HepG2 (cell line): ENCODE measurements at regions not wholly inside any gene's neighbourhood (a gene's known extent, or its start where the extent isn't known, plus 50 kb on each side); places are given as distances from the start of the nearest gene placed in this dataset.

Source experiments
- CAMTA2 ChIP-seq: sonication (generic); formaldehyde crosslinking; IDR thresholded peaks from 2 replicates; pipeline ENCODE4 v1.4.0; 2020; ENCODE audit warnings: mild to moderate bottlenecking, missing genetic modification reagents, borderline replicate concordance
- CEBPB ChIP-seq: IDR thresholded peaks from 2 replicates; pipeline ENCODE4 v1.6.1; 2011; ENCODE audit warnings: low read depth, low read length, improper control_type of control experiment, borderline replicate concordance
- ESRRA ChIP-seq: sonication (generic); formaldehyde crosslinking; IDR thresholded peaks from 2 replicates; pipeline ENCODE4 v1.5.1; 2020; ENCODE audit warnings: mild to moderate bottlenecking, low read depth, missing genetic modification reagents
- FOXP1 ChIP-seq, 2 experiments: fragments of 450-650 bp in 1 of 2; IDR thresholded peaks; 2 replicates each; pipeline ENCODE4 v1.6.1; 2017 to 2018; ENCODE audit warnings: antibody characterized with exemption in 1 of 2
- HNF1B ChIP-seq: sonication (generic); formaldehyde crosslinking; IDR thresholded peaks from 2 replicates; pipeline ENCODE4 v1.5.1; 2020; ENCODE audit warnings: mild to moderate bottlenecking, moderate library complexity, missing genetic modification reagents
- MAX ChIP-seq: IDR thresholded peaks from 2 replicates; pipeline ENCODE4 v1.6.1; 2012; ENCODE audit warnings: inconsistent platforms
- SMYD3 ChIP-seq: sonication (generic); formaldehyde crosslinking; IDR thresholded peaks from 2 replicates; pipeline ENCODE4 v1.8.1; 2023; ENCODE audit warnings: mild to moderate bottlenecking, missing genetic modification reagents
- YY1 ChIP-seq: IDR thresholded peaks from 2 replicates; pipeline ENCODE4 v1.6.1; 2011; ENCODE audit warnings: low read length, low read depth, moderate library complexity, mild to moderate bottlenecking; ENCODE audit not compliant: insufficient read depth, insufficient replicate concordance
- ZBTB38 ChIP-seq: sonication (generic); formaldehyde crosslinking; IDR thresholded peaks from 2 replicates; pipeline ENCODE4 v1.5.1; 2020; ENCODE audit warnings: mild to moderate bottlenecking, missing genetic modification reagents
- ZFP82 ChIP-seq: sonication (generic); formaldehyde crosslinking; IDR thresholded peaks from 2 replicates; pipeline ENCODE4 v1.5.1; 2020; ENCODE audit warnings: mild to moderate bottlenecking, missing genetic modification reagents, borderline replicate concordance
- ZNF549 ChIP-seq: sonication (generic); formaldehyde crosslinking; IDR thresholded peaks from 2 replicates; pipeline ENCODE4 v1.5.0; 2020; ENCODE audit warnings: missing genetic modification reagents
- ZNF615 ChIP-seq: sonication (generic); formaldehyde crosslinking; IDR thresholded peaks from 2 replicates; pipeline ENCODE4 v1.5.0; 2020; ENCODE audit warnings: mild to moderate bottlenecking, missing genetic modification reagents, borderline replicate concordance
- ZNF749 ChIP-seq: sonication (generic); formaldehyde crosslinking; IDR thresholded peaks from 2 replicates; pipeline ENCODE4 v1.8.0; 2022; ENCODE audit warnings: mild to moderate bottlenecking, missing genetic modification reagents, moderate library complexity, borderline replicate concordance
- TF ChIP-seq, protein P1 (sequence below): sonication (generic); formaldehyde crosslinking; IDR thresholded peaks from 2 replicates; pipeline ENCODE4 v1.5.1; 2020; ENCODE audit warnings: mild to moderate bottlenecking, missing genetic modification reagents, borderline replicate concordance
- TF ChIP-seq, protein P2 (sequence below): sonication (generic); formaldehyde crosslinking; IDR thresholded peaks from 2 replicates; pipeline ENCODE4 v1.5.0; 2020; ENCODE audit warnings: missing genetic modification reagents, mild to moderate bottlenecking, borderline replicate concordance

- TF ChIP-seq, protein P1, sequence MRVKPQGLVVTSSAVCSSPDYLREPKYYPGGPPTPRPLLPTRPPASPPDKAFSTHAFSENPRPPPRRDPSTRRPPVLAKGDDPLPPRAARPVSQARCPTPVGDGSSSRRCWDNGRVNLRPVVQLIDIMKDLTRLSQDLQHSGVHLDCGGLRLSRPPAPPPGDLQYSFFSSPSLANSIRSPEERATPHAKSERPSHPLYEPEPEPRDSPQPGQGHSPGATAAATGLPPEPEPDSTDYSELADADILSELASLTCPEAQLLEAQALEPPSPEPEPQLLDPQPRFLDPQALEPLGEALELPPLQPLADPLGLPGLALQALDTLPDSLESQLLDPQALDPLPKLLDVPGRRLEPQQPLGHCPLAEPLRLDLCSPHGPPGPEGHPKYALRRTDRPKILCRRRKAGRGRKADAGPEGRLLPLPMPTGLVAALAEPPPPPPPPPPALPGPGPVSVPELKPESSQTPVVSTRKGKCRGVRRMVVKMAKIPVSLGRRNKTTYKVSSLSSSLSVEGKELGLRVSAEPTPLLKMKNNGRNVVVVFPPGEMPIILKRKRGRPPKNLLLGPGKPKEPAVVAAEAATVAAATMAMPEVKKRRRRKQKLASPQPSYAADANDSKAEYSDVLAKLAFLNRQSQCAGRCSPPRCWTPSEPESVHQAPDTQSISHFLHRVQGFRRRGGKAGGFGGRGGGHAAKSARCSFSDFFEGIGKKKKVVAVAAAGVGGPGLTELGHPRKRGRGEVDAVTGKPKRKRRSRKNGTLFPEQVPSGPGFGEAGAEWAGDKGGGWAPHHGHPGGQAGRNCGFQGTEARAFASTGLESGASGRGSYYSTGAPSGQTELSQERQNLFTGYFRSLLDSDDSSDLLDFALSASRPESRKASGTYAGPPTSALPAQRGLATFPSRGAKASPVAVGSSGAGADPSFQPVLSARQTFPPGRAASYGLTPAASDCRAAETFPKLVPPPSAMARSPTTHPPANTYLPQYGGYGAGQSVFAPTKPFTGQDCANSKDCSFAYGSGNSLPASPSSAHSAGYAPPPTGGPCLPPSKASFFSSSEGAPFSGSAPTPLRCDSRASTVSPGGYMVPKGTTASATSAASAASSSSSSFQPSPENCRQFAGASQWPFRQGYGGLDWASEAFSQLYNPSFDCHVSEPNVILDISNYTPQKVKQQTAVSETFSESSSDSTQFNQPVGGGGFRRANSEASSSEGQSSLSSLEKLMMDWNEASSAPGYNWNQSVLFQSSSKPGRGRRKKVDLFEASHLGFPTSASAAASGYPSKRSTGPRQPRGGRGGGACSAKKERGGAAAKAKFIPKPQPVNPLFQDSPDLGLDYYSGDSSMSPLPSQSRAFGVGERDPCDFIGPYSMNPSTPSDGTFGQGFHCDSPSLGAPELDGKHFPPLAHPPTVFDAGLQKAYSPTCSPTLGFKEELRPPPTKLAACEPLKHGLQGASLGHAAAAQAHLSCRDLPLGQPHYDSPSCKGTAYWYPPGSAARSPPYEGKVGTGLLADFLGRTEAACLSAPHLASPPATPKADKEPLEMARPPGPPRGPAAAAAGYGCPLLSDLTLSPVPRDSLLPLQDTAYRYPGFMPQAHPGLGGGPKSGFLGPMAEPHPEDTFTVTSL: 0 out of 2 replicates have a peak, but pooled peaks have one; percentile 14
- TF ChIP-seq CEBPB (peak; percentile 45; the same call in 1 of the 2 replicates), ZNF549 (no peak), MAX (no peak), SMYD3 (no peak), ZNF749 (CRISPR knock-in tag) (no peak), FOXP1 (IDR thresholded peaks at IDR 0.05) (no peak), FOXP1 (CRISPR knock-in tag; IDR thresholded peaks at IDR 0.05) (no peak), ZNF615 (no peak), ZBTB38 (CRISPR knock-in tag) (peak; percentile 73), YY1 (no peak), ESRRA (0 out of 2 replicates have a peak, but pooled peaks have one; percentile 12), CAMTA2 (peak; percentile 54; the same call in 1 of the 2 replicates), ZFP82 (CRISPR knock-in tag) (no peak), HNF1B (CRISPR knock-in tag) (peak; percentile 46; the same call in 1 of the 2 replicates)
- TF ChIP-seq, protein P2, sequence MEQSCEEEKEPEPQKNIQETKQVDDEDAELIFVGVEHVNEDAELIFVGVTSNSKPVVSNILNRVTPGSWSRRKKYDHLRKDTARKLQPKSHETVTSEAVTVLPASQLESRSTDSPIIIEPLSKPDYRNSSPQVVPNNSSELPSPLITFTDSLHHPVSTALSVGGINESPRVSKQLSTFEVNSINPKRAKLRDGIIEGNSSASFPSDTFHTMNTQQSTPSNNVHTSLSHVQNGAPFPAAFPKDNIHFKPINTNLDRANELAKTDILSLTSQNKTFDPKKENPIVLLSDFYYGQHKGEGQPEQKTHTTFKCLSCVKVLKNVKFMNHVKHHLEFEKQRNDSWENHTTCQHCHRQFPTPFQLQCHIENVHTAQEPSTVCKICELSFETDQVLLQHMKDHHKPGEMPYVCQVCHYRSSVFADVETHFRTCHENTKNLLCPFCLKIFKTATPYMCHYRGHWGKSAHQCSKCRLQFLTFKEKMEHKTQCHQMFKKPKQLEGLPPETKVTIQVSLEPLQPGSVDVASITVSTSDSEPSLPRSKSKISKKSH (CRISPR knock-in tag): no peak
These were observed 105.0 kb upstream of the SH3BP4 start (continued) for GRCh38 chr2:234846599-234847363.
